GM12872 (cell line): ENCODE measurements at regions not wholly inside any gene's neighbourhood (a gene's known extent, or its start where the extent isn't known, plus 50 kb on each side); places are given as distances from the start of the nearest gene placed in this dataset.

Source experiments
- TF ChIP-seq, protein P1 (sequence below): IDR thresholded peaks from 3 replicates; pipeline ENCODE4 v1.5.1; 2011; ENCODE audit warnings: low read depth, mild to moderate bottlenecking, low read length, moderate library complexity; ENCODE audit not compliant: insufficient read depth

DNA sequence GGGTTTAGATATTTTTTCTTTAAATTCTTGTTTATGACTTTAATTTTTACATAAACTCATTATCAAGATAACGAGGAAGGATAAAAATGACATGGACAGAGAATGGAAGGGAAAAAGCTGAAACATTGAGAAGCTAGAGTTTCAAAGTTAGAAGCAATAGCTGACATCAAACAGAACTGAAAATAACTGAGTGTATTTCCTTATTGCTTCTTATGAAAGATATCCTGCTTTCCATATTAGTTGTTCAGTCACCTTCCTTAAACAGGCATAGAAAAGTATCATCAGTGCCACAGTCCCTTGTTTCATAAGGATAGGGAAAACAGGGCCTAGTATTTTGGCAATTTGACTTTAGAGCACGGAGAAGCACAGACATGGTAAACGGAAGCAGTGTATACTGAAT, 460.5 kb upstream of the GHITM start:
- TF ChIP-seq, protein P1, sequence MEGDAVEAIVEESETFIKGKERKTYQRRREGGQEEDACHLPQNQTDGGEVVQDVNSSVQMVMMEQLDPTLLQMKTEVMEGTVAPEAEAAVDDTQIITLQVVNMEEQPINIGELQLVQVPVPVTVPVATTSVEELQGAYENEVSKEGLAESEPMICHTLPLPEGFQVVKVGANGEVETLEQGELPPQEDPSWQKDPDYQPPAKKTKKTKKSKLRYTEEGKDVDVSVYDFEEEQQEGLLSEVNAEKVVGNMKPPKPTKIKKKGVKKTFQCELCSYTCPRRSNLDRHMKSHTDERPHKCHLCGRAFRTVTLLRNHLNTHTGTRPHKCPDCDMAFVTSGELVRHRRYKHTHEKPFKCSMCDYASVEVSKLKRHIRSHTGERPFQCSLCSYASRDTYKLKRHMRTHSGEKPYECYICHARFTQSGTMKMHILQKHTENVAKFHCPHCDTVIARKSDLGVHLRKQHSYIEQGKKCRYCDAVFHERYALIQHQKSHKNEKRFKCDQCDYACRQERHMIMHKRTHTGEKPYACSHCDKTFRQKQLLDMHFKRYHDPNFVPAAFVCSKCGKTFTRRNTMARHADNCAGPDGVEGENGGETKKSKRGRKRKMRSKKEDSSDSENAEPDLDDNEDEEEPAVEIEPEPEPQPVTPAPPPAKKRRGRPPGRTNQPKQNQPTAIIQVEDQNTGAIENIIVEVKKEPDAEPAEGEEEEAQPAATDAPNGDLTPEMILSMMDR = no peak

DNA sequence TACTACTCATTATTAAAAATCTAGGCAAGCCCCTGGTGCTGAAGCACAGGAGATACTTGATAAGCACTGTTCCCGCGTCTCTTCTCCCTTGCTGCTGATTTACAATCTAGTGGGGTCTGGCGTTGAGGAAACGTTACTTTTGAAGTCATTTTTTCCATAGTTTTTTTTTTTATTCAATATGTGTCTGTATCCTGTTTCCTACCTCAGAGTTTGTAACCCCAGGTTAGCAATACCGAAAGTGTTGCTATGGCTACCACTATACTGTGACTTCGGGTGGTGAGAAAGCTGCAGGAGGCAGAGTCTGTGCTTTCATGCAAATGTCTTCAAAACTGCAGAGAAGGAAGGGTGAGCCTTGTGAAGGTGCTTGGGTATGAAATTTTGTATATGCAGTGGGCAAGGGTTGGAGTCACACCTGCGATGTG, 458.8 kb upstream of the GHITM start:
- TF ChIP-seq, protein P1 = no peak

DNA sequence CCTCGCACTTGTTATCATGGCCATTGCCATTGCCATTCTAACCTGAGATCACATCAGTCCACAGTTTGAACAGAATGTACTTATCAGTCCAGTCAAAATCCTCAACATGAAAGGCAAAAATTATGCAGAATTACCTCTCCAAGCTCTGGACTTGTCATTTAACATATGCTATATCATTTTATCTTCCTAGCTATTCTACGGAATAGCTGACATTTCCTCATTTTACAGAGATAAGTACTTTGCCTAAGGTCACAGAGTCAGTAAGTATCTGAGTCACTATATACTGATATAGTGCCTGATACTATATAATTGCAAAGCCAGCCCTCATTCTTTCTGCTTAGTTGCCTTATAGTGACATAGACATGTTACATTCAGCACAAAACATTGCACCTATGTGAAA, 456.9 kb upstream of the GHITM start:
- TF ChIP-seq, protein P1 = no peak

DNA sequence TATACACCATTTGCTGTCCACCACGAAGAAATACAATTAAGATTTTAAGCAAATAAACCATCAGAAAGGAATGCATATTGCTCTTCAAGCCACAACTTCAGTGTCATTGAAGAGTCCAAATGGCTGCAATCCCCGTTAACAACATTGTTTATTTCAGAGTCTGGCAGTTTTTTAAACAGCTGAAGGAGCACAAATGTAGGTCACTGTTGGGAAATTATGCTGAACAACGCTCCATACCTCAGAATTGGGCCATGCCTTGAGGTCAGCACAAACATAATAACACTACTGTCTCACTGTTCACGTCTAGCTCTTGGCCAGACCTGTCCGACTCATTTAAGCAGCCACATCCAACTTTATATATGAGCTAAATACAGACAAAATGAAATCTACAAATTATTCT, 453.9 kb upstream of the GHITM start:
- TF ChIP-seq, protein P1 = no peak

DNA sequence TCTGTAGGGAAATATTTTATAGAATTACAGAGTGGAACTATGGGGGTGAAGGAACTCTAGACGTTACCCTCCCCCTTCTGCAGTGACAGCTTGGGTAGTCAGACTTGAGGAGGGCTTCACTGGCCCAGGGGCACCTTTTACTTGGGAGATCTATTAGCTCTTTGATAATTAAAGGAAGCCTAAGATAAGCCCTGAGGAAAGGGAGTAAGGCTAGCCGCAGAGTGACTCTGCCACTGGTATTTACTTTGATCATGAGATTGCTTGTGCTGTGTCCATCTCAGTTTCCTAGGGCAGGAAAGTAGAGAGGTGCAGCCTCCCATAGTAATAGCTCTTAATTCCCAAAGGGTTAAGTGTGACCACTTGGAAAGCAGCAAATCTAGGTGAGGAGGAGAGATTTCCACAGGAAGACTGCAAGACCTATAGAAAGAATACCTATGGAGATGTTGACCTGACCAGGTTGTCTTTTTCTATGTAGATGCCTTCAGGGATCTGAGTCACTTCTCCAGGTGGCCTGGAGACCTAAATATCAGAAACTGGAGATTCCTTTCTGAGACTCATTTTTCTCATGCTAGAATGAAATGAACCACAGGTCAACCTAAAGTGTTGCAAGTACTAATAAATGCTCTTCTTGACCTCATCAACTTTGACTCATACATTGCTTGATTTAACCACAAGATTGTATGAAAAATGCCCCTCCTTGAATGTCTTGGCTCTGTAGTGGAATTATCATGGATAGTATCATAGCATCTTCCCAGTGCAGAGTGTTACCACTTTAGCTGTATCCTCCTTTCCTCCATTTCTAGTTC, 447.3 kb upstream of the GHITM start:
- TF ChIP-seq, protein P1 = no peak

DNA sequence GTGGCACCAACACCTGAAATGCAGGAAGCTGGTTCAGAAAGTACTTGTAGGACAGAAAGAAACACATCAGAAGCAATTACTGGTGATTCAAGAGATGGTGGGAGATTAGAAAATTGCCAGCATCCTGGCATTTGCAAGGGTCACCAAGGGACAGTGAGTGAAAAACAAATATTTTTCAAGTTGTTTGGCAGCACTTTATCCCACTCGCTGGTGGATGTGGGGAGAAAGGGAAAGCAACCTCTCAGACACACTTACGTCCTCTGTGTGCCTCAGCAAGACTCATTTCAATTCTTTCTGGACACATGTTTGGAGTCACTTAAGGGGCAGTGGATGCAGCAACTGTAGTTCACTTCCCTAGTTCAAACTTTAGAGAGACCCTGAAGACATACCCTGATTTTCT, 440.4 kb upstream of the GHITM start:
- TF ChIP-seq, protein P1 = no peak

DNA sequence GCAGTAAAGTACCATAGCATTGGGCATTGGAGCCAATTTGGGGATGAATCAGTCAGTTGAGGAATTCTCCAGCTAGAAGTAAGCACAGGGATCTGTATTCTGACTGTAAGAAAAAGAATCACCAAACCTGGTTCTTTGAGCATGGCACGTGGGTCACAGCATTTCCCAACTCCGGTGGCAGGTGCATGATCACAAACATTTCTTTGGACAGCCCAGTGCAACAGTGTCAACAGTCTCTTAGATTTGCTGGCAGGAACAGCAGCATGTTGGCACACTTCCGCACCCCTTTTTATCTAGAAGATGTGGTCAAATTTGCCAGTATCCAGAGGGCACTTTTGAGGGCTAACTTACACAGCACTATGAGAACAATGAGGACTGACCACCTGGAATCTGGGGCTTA, 437.5 kb upstream of the GHITM start:
- TF ChIP-seq, protein P1 = no peak

DNA sequence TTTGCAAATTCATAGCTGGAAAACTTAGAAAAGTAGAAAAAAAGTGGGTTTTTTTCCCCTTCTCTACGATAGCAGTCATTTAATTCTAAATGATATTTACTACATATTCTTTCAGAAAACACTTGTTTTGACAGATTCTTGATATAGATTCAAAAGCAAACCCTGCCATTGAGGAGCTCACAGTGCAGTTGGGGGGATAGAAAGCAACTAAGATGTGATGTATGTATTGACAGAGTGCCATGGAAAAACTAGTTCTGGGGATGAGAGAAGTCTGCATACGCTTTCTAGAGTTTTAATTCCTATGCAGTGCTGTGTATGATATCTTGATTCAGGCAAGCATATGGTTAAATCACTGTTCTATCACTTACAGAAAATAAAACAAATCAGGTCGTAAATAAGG, 436.6 kb upstream of the GHITM start:
- TF ChIP-seq, protein P1 = no peak
